IPS-15b (cell line): ENCODE measurements at regions not wholly inside any gene's neighbourhood (a gene's known extent, or its start where the extent isn't known, plus 50 kb on each side); places are given as distances from the start of the nearest gene placed in this dataset.
"Not testable (repeated sequence)": the region's sequence is repeated elsewhere in the genome, so short reads cannot be mapped to it uniquely, and the experiment has no call there.

ENCODE experiments used
- H3K27me3 ChIP-seq: one replicate; pipeline ENCODE4 v1.6.1; 2013; ENCODE audit warnings: low read length; ENCODE audit not compliant: control insufficient read depth, insufficient read depth
- H3K36me3 ChIP-seq: one replicate; pipeline ENCODE4 v1.6.1; 2013; ENCODE audit warnings: low read length; ENCODE audit not compliant: control insufficient read depth, insufficient read depth
- H3K4me1 ChIP-seq: one replicate; pipeline ENCODE4 v1.6.1; 2013; ENCODE audit warnings: mild to moderate bottlenecking, low read length; ENCODE audit not compliant: control insufficient read depth, insufficient read depth
- H3K4me3 ChIP-seq: one replicate; pipeline ENCODE4 v1.5.1; 2013; ENCODE audit warnings: low read depth, low read length
- H3K9ac ChIP-seq: one replicate; pipeline ENCODE4 v1.6.1; 2013; ENCODE audit warnings: low read depth, mild to moderate bottlenecking, low read length
- H3K9me3 ChIP-seq: one replicate; pipeline ENCODE4 v1.6.1; 2013; ENCODE audit warnings: mild to moderate bottlenecking, low read length; ENCODE audit not compliant: control insufficient read depth, insufficient read depth

DNA sequence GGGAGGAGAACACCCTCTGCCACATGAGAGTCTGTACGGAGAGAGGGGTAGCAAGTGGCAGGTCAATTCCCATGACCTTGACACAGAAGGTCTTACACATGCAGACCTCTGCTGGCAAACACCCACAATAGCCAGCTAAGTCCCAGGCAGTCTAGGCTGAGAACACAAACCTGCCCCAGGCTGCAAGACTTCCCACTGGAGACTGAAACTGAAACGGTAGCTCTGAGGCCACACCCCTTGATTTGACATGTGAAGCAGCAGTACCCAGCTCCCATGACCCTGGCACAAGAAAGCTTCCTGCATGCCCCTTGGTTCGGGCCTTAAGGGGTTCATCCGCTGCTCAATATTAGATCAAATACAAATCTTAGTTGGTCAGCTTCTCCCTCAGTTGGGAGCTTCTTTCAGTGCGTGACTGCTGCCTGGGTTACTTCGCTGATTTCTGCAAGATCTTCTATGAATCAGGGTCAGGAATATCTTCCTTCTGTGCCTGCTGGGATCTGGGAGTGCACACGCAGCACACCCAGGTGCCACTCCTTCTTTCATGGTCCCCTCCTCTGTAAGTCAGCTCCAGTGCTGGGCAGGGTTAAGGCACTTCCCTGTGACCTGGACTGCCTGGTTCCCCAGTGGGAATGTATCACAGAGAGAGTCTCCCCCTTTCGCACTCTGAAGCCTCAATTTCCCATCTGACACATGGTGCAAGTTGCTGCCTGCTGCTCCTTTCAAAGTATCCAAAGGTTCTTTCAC, 187.2 kb upstream of the NPAP1 start:
- H3K27me3 ChIP-seq, H3K9me3 ChIP-seq, H3K9ac ChIP-seq, H3K4me1 ChIP-seq, H3K4me3 ChIP-seq, H3K36me3 ChIP-seq: not testable (repeated sequence)

DNA sequence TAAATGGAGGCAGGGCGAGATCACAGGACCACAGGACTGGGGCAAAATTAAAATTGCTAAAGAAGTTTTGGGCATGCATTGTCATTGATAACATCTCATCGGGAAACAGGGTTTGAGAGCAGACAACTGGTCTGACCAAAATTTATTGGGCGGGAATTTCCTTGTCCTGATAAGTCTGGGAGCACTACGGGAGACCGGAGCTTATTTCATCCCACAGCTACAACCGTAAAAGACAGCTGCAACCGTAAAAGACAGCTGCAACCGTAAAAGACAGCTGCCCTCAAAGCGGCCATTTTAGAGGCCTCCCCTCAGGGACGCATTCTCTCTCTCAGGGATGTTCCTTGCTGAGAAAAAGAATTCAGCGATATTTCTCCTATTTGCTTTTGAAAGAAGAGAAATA, 170.4 kb upstream of the NPAP1 start:
- H3K9ac ChIP-seq, H3K36me3 ChIP-seq, H3K9me3 ChIP-seq, H3K4me1 ChIP-seq, H3K27me3 ChIP-seq, H3K4me3 ChIP-seq: not testable (repeated sequence)

DNA sequence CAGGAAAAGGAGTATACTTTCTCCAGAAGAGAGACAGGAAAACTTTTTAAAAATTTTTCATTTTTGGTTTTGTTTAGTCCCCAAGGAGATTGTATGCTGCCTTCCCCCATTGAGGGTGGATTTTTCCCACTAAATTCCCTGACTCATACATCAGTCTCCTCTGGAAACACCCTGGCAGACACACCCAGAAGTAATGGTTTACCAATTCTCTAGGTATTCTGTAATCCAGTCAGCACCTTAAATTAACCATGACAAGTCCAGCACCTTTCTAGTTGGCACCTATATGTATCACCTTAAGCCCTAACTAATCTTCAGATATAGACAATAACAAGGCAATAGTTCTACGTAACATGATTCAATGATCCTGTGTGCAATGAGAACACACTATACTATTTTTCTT, 165.9 kb upstream of the NPAP1 start:
- not testable (repeated sequence) for H3K4me1 ChIP-seq, H3K36me3 ChIP-seq, H3K9ac ChIP-seq, H3K4me3 ChIP-seq, H3K27me3 ChIP-seq, H3K9me3 ChIP-seq

GRCh38 chr15:24511598-24511997, 164.0 kb upstream of the NPAP1 start:
- H3K9me3 ChIP-seq, H3K4me3 ChIP-seq, H3K27me3 ChIP-seq, H3K36me3 ChIP-seq, H3K4me1 ChIP-seq, H3K9ac ChIP-seq: not testable (repeated sequence)

DNA sequence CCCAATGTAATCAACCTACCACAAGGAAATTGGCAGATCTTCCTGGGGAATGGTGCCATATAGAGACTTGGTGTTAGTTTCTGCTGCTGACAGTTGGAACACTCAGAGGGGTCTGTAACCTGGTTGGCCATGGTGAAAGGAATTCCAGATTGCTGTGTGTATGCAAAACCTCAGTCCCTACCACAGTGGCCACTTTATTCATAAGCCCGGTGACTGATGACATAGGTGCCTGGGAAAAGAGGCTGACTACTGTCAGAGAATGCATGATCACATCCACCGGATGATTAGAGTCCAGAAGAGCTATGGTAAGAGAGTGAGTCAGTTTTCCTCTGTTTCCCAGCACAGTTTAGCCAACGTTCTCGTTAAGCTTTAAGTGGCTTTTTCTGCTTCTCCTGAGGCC, 156.8 kb upstream of the NPAP1 start:
- H3K27me3 ChIP-seq, H3K9ac ChIP-seq, H3K4me1 ChIP-seq, H3K4me3 ChIP-seq, H3K36me3 ChIP-seq, H3K9me3 ChIP-seq: not testable (repeated sequence)

- H3K9ac ChIP-seq, H3K4me1 ChIP-seq, H3K9me3 ChIP-seq, H3K4me3 ChIP-seq, H3K36me3 ChIP-seq, H3K27me3 ChIP-seq: not testable (repeated sequence)
Measured at GRCh38 chr15:24531235-24531634, 144.3 kb upstream of the NPAP1 start.

DNA sequence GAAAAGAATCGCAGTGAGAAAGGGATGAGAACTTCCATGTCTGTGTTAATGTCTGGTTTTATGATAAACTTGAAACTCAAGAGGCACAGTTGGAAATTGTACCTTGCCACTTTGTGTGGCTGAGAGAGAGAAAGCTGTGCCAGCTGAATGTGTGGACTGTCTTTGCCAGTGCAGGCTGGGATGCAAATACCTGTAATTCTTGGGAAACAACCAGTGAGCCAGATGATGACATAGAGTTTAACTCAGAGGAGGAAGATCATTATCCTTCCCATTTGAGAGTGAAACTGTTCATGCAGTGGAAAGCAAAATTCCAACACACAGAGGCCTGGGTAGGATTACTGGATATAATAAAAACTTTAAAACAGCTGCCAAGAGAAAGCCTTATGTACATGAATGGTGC, 141.5 kb upstream of the NPAP1 start:
- not testable (repeated sequence) for H3K9me3 ChIP-seq, H3K4me3 ChIP-seq, H3K36me3 ChIP-seq, H3K27me3 ChIP-seq, H3K4me1 ChIP-seq, H3K9ac ChIP-seq

DNA sequence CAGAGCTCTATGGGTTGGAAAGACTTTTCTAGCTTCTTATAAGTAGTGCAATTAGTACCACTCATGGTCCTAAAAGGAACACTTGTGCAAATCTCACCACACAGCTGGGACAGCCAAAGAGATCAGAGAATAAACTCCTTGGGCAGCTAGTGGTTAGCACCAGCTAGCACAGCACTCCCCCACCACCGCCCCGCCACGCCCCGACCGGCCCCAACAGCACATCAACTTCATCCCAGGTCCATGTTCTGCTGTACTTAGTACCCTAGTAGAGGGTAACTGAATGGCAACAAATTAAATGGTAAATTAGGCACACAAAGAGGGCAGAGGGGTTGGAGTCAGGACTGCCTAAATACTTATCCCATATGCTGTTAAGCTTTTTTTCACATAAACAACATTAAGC, 118.3 kb upstream of the NPAP1 start:
- H3K4me3 ChIP-seq, H3K36me3 ChIP-seq, H3K4me1 ChIP-seq, H3K9me3 ChIP-seq, H3K27me3 ChIP-seq, H3K9ac ChIP-seq: not testable (repeated sequence)

GRCh38 chr15:24607636-24608035, 67.9 kb upstream of the NPAP1 start:
- H3K27me3 ChIP-seq = no peaks in the 10 kb centered on the region
- no peaks in the 10 kb centered on the region for H3K36me3 ChIP-seq
- no peak overlapping the region for H3K9ac ChIP-seq
- H3K4me1 ChIP-seq = no peaks in the 10 kb centered on the region
- H3K9me3 ChIP-seq = no peaks in the 10 kb centered on the region
- H3K4me3 ChIP-seq = no peak overlapping the region

DNA sequence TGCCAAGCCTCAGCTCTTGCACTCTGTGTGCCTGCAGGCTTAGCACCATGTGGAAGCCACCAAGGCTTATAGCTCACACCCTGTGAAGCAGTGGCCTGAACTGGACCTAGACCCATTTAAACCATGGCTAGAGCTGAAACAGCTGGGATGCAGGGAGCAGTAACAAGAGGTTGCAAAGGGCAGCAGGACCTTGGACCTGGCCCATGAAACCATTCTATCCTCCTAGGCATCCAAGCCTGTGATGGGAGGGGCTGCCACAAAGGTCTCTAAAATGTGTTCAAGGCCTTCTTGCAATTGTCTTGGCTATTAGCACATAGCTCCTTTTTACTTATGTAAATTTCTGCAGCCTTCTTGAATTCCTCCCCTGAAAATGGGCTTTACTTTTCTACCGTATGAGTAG, 57.9 kb upstream of the NPAP1 start:
- H3K9me3 ChIP-seq = peaks cover 14% of the 10 kb centered on the region
- no peak overlapping the region for H3K4me3 ChIP-seq
- no peaks in the 10 kb centered on the region for H3K4me1 ChIP-seq
- H3K9ac ChIP-seq = no peak overlapping the region
- no peaks in the 10 kb centered on the region for H3K27me3 ChIP-seq
- H3K36me3 ChIP-seq = no peaks in the 10 kb centered on the region

GRCh38 chr15:24621630-24622215, 53.9 kb upstream of the NPAP1 start:
- Histone ChIP-seq H3K4me1 (no peaks in the 10 kb centered on the region), H3K4me3 (no peak overlapping the region), H3K9ac (no peak overlapping the region), H3K9me3 (peaks cover 14% of the 10 kb centered on the region), H3K27me3 (no peaks in the 10 kb centered on the region), H3K36me3 (no peaks in the 10 kb centered on the region)
